HG03045 (cell line): ENCODE measurements at regions not wholly inside any gene's neighbourhood (a gene's known extent, or its start where the extent isn't known, plus 50 kb on each side); places are given as distances from the start of the nearest gene placed in this dataset.

Experiments used
- ATAC-seq: cut with Tn5 transposase; IDR thresholded peaks from one replicate; pipeline ENCODE4 v1.9.1; 2021; ENCODE audit warnings: mild to moderate bottlenecking, moderate library complexity; ENCODE audit not compliant: unreplicated experiment

DNA sequence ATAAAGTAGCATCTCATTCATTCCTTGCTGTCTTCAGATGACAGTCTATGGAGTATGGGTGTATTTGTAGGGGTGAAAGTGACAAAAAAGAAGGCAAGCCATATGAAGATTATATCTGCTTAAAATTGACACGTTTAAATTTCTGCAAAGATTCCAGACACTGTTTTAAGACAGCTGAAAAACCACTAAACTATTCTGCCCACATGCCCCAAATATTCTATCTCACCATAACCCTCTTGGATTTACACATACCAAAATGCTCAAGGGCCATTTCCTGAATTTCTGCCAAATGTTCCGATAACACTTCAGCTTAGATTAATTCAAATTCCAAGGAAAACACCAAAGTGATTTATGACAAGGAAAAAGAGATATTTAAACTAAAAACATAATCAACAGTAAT lies 99.9 kb upstream of the IL6 start:
- no peak for ATAC-seq

DNA sequence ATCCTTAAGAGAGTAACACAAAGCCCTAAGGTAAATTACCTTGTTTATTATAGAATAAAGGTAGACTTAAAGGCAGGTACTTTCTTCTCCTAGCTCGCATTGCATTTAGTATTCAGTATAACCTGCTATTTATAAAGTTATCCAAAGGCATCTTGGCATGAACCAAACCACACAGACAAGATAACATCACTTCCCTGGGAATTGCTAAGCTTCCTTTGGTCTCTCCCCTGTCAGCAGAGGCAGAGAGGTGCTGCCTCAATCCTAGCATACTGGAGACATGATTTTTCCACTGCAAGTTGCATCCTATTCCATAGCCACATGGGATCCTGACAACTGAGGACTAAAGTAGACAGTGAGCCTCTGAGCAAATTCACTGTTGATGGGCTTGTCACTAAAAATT lies 101.7 kb upstream of the IL6 start:
- no peak for ATAC-seq

DNA sequence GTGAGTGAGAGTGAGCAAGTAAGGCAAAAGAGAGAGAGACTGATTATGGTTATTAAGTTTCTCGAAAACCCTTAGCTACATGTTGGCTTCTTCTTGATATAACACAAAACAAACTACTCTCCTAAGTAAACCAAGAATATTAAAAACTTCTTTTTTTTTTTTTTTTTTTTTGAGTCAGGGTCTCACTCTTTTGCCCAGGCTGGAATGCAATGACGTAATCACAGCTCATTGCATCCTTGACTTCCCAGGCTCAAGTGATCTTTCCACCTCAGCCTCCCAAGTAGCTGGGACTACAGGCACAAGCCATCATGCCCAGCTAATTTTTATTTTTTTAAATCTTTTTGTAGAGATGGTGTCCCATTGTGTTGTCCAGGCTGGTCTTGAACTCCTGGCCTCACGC lies 102.2 kb upstream of the IL6 start:
- no peak for ATAC-seq

DNA sequence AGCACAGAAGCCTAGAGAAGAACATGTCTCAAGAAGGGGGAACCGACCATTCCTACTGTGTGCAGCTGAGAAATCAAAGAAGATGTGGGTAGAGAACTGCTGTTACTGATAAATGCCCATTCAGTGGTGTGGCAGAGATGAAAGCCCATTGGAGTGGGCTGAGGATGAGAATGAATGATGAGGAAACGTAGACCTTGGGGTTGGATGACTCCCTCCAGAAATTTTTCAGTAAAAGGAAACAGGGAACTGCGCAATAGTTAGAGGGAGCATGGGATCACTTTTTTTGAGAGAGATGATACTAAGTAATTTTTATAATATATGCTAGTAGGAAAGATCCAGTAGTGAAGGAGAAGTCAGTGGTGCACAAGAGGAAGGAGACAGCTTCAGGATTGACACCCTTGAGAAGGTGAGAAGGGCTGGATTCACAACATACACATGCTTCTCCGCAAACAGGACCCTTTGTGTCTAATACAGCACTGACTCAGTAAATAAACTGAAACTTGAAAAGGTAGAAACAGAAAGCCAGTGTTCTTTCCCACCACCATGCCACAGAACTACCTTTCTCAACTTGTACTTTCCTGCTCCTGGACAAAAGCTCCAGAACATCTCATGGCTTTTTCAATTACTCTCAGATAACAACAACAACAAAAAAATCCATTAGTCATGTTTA lies 104.7 kb upstream of the IL6 start:
- no peak for ATAC-seq

DNA sequence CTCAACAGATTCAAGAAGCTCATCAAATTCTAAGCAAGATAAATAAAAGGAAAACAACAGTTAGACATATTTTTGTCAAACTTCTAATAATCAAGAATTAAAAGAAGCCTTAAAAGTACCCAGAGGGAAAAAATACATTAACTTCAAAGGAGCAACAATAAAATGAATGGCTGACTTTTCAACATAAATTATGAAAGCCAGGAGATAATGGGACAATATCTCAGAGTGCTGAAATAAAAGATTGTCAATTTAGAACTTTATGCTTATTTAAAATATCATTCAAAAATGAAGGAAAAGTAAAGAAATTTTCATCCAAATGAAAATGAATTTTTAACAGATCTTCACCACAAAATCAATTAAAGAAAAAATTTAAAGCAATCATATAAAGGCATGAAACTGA lies 108.5 kb upstream of the IL6 start:
- no peak for ATAC-seq

DNA sequence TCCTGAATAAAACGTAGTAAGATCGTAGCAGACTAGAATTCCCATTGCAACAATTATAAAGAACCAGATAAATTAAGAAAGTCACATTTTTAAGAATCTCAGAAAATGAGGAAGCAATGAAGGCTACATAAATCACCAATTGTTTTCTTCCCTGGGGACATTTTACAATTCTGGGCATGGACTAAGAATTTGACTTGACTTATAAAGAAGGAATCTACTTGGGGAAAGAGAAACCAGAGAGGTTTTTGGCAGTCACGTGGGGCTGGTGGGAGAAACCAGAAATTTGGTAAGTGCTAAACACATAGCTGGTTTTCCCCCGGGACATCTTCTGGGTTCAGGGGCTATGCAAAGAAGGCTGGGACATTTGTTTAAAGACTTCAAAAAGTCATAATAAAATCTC lies 109.8 kb upstream of the IL6 start:
- no peak for ATAC-seq

DNA sequence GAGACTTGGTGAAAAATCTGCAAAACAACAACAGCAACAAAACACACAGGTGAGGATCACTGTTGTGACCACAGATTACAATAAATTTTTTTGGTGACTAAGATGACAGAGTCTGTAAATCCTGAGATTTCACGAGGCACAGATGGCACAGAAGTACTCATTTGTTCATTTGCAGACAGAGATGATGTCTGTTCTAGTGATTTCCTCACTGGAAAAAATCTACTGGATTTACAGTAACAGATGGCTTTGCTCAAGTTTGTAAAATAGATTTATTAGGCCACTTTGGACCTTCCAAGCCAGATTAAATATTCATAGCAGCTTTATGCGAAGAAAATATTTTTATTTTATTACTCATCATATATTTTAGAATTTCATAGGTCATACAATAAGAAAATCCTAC lies 113.5 kb upstream of the IL6 start:
- ATAC-seq: no peak

DNA sequence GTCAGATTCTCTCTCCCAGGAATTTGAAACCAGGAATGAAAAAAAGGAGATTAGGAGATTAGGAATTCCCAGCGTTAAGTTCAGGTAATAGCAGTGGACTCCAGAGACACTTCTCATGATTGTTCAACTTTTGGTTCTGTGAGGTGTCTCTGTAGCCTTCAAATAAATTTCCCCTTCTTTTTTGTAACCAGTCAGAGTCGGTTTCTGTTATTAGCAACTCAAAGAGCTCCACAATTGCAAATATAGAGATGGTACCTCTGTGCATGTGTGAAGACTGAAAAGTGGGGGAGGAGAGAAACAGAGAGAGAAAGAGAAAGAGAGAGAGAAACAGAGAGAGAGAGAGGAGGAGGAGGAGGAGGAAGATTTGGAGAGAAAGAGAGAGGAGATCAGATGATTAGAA lies 112.8 kb upstream of the STEAP1B start:
- peak; percentile 60 for ATAC-seq

DNA sequence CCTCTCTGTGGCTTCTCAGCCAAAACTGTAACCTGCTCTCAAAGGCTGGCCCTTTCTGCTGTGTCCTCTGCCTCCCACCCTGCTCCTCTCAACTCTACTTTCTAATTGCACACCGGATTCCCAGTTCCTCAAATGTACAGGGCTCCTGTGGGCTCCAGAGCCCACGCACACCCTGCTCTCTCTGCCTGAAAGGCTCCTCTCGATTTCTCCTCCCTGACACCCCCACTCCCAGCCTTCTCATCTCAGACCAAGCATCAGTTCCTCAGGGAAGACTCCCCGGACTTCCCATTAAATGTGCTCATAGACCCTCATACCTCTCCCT lies 111.7 kb upstream of the STEAP1B start:
- peak; percentile 59 for ATAC-seq

DNA sequence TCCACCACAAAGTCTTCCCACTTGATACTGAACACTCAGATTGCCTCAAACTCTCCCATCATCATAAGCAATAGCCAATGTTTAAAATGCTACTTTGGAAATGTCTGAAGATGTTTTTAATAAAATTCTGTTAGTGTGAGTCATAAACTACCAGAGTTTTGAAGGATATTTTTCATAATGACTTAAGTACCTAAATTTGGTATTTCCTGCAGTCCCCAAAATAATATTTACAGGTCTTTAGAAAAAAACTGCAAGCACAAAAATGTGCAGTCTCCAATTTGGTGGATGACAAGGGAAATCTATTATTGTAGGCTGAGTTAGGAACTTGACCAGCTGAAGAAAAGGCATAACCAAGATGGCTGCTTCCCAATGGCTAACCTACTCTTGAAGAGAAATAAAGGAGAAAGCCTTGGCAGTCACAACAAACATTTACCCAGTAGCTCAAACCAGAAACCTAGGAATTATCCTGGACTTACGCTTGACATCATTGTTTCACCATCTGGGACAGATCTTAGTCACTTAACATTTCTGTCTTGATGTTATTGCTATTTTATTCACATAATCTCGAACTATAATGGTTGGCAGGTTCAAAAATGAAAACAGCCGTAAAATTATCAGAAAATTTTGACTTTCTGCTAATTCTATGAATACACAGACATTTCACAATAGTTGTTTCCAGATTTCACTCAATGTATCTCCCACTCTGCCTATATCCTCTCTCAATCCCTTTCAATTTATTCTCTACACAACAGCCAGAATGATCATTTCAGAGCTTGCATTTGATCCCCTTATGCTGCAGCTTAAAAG lies 111.2 kb upstream of the STEAP1B start:
- no peak for ATAC-seq

DNA sequence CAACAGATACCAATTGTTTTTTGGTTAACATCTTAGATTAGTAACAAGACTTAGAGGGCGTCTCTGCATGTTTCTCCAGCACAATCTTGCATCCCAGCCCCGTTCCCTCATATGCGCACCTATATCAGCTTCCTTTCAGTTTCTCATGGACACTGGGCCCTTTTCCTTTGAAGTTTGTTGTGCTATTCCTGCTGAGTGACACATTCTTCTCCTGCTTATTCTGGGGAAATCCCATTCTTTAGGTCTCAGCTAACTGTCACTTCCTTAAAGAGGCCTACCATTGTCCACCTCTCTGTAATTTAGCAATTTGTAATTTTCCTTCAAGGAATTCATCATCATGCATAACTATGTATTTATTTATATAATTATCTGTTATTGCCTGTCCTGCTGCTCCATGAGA lies 110.3 kb upstream of the STEAP1B start:
- ATAC-seq: no peak

DNA sequence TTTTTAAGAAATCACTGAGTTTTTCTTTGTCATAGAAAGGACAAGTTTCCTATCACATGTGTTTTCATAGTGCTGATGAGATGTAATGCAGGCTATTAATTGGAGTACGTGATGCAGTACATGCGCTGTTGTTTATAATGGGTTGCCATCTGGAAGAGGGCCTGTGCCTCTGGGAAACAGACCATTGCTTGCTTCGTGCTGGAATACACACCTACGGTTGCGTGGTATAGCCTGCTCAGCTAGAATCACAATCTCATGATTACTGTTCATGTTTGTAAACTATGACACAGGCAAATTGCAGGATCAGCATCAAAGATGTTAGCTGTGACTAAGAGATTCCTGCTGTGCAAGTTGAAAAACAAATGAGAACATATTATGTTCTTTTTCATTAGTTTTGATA lies 107.2 kb upstream of the STEAP1B start:
- ATAC-seq: no peak

DNA sequence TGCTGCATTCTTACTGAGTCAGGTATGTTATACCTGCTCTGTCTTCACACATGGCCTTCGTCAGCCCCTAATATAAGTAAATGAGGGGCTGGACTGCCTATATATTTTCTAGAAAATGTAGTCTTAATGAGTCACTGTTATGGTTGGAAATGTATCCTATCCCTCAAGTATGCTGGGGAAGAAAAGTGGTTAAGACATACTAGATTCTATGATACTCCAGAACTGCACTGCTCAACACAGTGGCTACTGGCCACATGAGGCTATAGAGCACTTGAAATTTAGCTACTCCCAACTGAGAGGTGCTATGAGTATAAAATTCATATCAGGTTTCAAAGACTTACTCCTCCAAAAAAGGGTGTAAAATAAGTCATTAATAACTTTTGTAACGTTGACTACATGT lies 104.3 kb upstream of the STEAP1B start:
- no peak for ATAC-seq

DNA sequence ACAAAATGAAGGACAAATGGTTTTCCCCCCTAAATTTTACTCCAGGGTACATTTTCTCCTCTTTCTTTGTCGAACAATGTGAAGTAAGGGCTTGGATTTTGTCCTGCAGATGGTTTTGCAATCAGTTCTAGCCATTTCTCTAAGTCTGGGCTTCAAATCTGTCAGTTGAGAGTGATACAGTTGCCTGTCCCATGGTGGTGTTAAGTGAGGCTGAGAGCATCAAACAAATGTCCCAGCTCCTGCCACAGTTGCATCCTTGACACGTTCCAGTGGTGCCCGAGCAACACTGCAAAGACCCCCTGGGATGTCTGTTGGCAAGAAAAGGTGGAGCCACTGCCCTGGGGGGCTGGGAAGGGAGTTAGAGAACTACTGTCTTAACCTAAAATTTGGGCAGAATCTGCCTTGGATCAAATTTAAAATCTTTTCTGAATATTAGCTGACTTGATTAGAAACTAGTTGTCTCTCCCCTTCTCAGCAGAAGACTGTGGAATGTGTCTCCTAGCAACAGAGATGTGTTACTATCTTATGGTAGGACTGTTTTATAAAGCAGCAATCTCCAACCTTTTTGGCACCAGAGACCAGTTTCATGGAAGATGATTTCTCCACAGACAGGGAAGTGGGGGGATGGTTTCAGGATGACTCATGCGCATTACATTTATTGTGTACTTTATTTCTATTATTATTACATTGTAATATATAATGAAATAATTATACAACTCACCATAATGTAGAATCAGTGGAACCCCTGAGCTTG lies 102.0 kb upstream of the STEAP1B start:
- ATAC-seq: no peak

DNA sequence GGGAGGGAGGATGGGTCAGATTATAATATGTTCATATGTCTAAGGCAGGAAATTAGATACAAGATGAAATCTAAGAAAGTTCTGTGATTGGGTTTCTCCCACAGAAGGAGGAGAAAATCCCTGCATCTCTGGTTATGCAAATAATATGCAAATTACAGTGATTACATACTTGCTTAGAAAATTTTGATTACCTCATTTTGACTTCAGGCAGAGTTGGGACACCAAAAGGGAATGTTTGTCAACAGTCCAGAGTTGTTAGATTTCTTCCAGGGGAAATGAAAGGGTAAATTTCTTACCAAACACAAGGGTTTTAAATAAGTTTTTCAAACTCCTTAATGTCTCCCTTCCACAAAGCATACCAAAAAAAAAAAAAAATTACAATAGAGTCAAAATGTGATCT lies 101.4 kb upstream of the STEAP1B start:
- no peak for ATAC-seq

DNA sequence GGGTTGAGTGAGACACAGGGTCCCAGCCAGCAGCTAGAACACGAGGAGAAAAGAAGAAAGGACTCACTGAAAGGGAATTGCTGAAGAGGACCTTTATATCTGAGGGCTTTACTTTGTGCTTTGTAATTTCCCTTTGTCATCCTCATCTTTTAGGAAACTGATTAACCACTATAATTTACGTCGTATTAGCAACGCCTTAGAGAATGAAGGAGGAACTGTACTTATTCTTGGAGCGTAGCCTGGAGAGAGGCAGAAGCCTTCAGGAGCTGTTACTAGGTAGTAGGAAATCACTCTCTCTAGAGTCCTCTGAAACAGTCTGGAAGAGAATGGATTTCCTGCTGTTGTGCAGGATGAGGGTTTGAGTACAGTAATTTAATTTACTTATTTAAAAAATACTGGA lies 101.0 kb upstream of the STEAP1B start:
- no peak for ATAC-seq

DNA sequence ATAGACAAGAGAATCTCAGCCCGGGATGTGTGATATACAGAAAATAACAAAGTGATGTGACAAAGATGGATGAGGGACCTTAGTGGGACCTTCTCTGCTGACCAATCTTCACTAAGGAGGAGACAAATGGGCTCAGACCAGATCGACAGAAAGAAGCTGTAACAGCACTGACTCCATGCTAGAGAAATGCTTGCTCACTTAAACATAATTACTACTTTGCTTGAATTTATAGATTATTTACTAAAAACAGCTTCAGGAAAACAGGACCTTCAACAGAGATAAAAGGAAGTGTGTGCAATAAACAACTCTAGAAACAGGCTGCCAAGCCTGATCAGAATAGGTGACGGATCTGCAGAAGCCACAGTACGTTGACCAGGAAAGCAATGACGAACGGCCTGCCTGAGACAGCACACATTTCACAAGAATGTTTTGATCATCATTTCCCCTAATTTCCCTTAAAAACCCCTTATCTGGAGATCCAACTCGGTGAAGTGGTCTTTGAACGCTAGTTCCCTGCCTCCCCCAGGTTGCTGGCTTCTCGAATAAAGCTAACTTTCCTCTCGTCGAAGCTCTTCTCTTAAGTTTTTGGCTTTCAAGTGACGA lies 98.4 kb upstream of the STEAP1B start:
- ATAC-seq: no peak

DNA sequence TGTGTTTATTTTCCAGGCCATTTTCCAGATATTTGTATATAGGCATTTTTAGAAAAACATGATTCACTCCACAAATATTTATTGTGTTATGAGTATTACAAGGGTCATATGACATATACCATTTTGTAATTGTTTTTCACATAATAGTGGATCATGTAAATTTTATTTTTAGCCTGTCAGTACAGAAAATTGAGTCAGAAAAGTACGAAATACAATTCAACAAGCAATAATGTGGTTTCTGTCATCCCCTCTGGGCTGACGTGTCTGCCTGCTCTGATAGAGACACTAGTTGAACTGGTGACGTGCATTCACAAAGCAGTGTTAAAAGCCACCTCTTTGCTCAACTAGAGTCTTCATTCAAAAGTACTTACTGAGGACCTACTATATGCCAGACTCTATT lies 97.9 kb upstream of the STEAP1B start:
- no peak for ATAC-seq

DNA sequence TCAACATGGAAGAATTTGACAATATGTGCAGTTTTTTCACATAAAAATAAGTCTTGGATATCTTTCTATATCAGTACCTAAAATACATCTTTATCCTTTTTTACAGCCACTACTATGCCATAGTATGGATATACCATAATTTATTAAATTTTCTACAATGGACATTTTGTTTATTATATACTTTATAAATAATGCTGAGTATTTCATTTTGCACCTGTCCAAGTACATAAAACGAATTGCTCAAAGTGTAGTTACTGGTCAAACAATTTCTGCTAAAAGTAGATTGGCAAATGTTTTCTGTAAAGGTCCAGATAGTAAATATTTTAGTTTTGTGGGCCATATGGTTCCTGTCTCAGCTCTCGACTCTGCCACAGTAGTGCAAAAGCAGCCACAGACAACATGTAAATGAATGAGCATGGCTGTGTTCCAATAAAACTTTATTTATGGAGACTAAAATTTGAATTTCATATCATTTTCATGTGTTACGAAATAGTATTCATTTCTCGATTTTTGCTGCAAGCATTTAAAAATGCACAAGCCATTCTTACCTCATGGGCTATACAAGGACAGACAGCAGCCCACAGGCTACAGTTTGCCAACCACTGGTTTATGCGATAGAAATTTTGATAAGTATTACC lies 96.9 kb upstream of the STEAP1B start:
- no peak for ATAC-seq

DNA sequence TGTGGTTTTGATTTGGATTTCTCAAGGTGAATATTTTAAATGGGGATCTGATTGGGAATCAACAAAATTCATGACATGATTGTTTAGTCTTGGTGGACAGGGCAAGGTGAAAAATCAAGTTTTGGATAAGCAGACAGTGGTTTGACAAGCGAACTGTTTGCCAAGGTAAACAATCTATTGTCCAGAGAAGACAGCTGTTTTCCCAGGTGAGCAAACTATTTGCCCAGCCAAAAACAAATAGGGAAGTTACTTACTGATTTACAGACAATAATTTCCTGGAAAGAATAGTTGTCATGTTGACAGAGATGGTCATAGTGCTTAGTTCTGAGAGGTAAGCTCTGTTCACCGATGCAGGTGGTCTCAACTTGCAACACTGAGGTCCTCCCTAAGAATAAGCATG lies 94.0 kb upstream of the STEAP1B start:
- no peak for ATAC-seq

DNA sequence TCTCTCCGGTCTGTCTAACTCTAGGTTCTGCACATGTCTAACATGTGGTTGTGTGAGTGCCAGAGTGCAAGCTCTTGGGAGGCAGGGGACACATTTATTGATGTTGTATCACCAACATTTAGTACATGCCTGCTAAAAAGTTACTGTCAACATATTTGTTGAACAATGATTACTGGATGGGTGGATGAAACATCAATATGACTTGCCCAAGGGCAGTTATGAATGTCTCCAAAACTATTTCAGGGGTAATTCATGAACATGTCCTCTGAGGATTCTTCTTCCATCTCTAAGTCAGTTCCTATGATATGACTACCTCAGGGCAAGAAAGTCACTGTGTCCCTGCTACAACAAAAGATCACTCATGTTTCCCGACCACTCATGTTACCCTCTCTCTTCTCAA lies 91.3 kb upstream of the STEAP1B start:
- ATAC-seq: no peak
